Keratinocyte (primary cell): ENCODE measurements at regions not wholly inside any gene's neighbourhood (a gene's known extent, or its start where the extent isn't known, plus 50 kb on each side); places are given as distances from the start of the nearest gene placed in this dataset.
"Not testable (repeated sequence)": the region's sequence is repeated elsewhere in the genome, so short reads cannot be mapped to it uniquely, and the experiment has no call there.

Experiments
- DNase-seq: peaks from one replicate; pipeline ENCODE4 v3.0.0-alpha.2; 2011; ENCODE audit warnings: low read depth, missing footprints, low spot score
- FAIRE-seq: peaks from 2 replicates; lab custom pipeline; 2011; peaks lifted over from hg19 to GRCh38; lab: Jason Lieb, UNC
- H2AFZ ChIP-seq: 2 replicates; pipeline ENCODE4 v1.6.0; 2012; ENCODE audit warnings: low read length, control low read depth, inconsistent platforms; ENCODE audit not compliant: control insufficient read depth
- H3K27ac ChIP-seq: 2 replicates; pipeline ENCODE4 v1.5.1; 2011; ENCODE audit warnings: low read length; ENCODE audit not compliant: control insufficient read depth, insufficient read depth
- H3K27me3 ChIP-seq: 3 replicates; pipeline ENCODE4 v1.6.0; 2011; ENCODE audit warnings: low read length; ENCODE audit not compliant: control insufficient read depth, insufficient read depth; ENCODE audit errors: extremely low read depth
- H3K36me3 ChIP-seq, 2 experiments: 2 replicates in 1 of 2; 3 replicates in 1 of 2; pipeline ENCODE4 v1.5.1; 2011; ENCODE audit warnings: low read length in 2 of 2, mild to moderate bottlenecking in 1 of 2; ENCODE audit not compliant: control insufficient read depth in 2 of 2, insufficient read depth in 2 of 2; ENCODE audit errors: extremely low read depth in 1 of 2
- H3K4me1 ChIP-seq: 3 replicates; pipeline ENCODE4 v1.5.1; 2011; ENCODE audit warnings: low read length; ENCODE audit not compliant: control insufficient read depth, insufficient read depth; ENCODE audit errors: extremely low read depth
- H3K4me2 ChIP-seq: 3 replicates; pipeline ENCODE4 v1.6.0; 2011; ENCODE audit warnings: low read depth, low read length; ENCODE audit not compliant: control insufficient read depth, insufficient read depth; ENCODE audit errors: extremely low read depth
- H3K4me3 ChIP-seq, 3 experiments: fragments of 200-600 bp in 1 of 3; sonication (generic) in 1 of 3; 2 replicates in 2 of 3; 3 replicates in 1 of 3; pipeline ENCODE4 v1.5.1; 2011 to 2016; ENCODE audit warnings: low read length in 3 of 3, mild to moderate bottlenecking in 3 of 3, control low read depth in 2 of 3, inconsistent platforms in 1 of 3, low read depth in 1 of 3, mixed read lengths in 1 of 3, mixed run types in 1 of 3, moderate library complexity in 1 of 3; ENCODE audit not compliant: control insufficient read depth in 2 of 3, insufficient read depth in 2 of 3; ENCODE audit errors: extremely low read depth in 1 of 3
- H3K79me2 ChIP-seq: 2 replicates; pipeline ENCODE4 v1.6.0; 2012; ENCODE audit warnings: low read length; ENCODE audit not compliant: control insufficient read depth, insufficient read depth
- H3K9ac ChIP-seq: 3 replicates; pipeline ENCODE4 v1.6.0; 2011; ENCODE audit warnings: low read length; ENCODE audit not compliant: control insufficient read depth, insufficient read depth; ENCODE audit errors: extremely low read depth
- H3K9me1 ChIP-seq: 3 replicates; pipeline ENCODE4 v1.6.0; 2011; ENCODE audit warnings: low read length; ENCODE audit not compliant: control insufficient read depth, insufficient read depth; ENCODE audit errors: extremely low read depth
- H3K9me3 ChIP-seq: 2 replicates; pipeline ENCODE4 v1.5.1; 2012; ENCODE audit warnings: low read depth, low read length; ENCODE audit not compliant: control insufficient read depth
- H4K20me1 ChIP-seq: 3 replicates; pipeline ENCODE4 v1.6.0; 2011; ENCODE audit warnings: low read length; ENCODE audit not compliant: control insufficient read depth, insufficient read depth; ENCODE audit errors: extremely low read depth
- CTCF ChIP-seq, 3 experiments: IDR thresholded peaks in 1 of 3; conservative IDR thresholded peaks in 1 of 3; optimal IDR thresholded peaks in 1 of 3; 2 replicates in 2 of 3; 3 replicates in 1 of 3; pipeline versions ENCODE3 to v1.5.1; 2011; ENCODE audit warnings: low read length in 3 of 3, mild to moderate bottlenecking in 3 of 3, moderate library complexity in 2 of 3, control low read depth in 1 of 3, inconsistent platforms in 1 of 3; ENCODE audit not compliant: insufficient read depth in 2 of 3; ENCODE audit errors: extremely low read depth in 1 of 3
- EZH2 ChIP-seq: IDR thresholded peaks from one replicate; pipeline ENCODE4 v1.6.1; 2012; ENCODE audit warnings: inconsistent platforms, mild to moderate bottlenecking, low read length, moderate library complexity
- dilution Hi-C: fragments of 300-500 bp; cut with MboI; formaldehyde crosslinking; loops from one replicate; pipeline ENCODE4 v1.7.0; 2020; ENCODE audit warnings: low sequenced_read_pairs; ENCODE audit not compliant: extremely low pct_ligation_motif_present

GRCh38 chr2:67130531-67131256 lies 266.4 kb upstream of the ETAA1 start:
- DNase-seq (no peak), FAIRE-seq (no peak)
- no peaks in the 10 kb centered on the region for H3K79me2 ChIP-seq
- dilution Hi-C loops, result no loop called here
- no peaks in the 10 kb centered on the region for H3K36me3 ChIP-seq
- H3K9me3 ChIP-seq, result no peaks in the 10 kb centered on the region
- no peak overlapping the region for H2AFZ ChIP-seq
- no peaks in the 10 kb centered on the region for H3K27me3 ChIP-seq
- no peak overlapping the region for H3K4me3 ChIP-seq
- H3K4me1 ChIP-seq, result no peaks in the 10 kb centered on the region
- no peak overlapping the region for H3K9ac ChIP-seq
- TF ChIP-seq EZH2 (no peak), CTCF (optimal IDR thresholded peaks at IDR 0.05 in 1 of 3, IDR thresholded peaks at IDR 0.05 in 1 of 3, conservative IDR thresholded peaks at IDR 0.05 in 1 of 3; ENCODE audit: extremely low read depth in 1 of 3, insufficient read depth in 2 of 3, low read length in 3 of 3) (no peak)
- H3K27ac ChIP-seq, result no peak overlapping the region
- H4K20me1 ChIP-seq, result no peaks in the 10 kb centered on the region
- H3K4me2 ChIP-seq, result no peak overlapping the region
- H3K9me1 ChIP-seq, result no peaks in the 10 kb centered on the region

- no peaks in the 10 kb centered on the region for H3K27me3 ChIP-seq
- TF ChIP-seq EZH2 (no peak), CTCF (optimal IDR thresholded peaks at IDR 0.05 in 1 of 3, IDR thresholded peaks at IDR 0.05 in 1 of 3, conservative IDR thresholded peaks at IDR 0.05 in 1 of 3; ENCODE audit: extremely low read depth in 1 of 3, insufficient read depth in 2 of 3, low read length in 3 of 3) (no peak)
- H3K4me1 ChIP-seq, result no peaks in the 10 kb centered on the region
- no peak for DNase-seq
- no peak overlapping the region for H2AFZ ChIP-seq
- no peaks in the 10 kb centered on the region for H4K20me1 ChIP-seq
- no peak overlapping the region for H3K9ac ChIP-seq
- FAIRE-seq, result no peak
- H3K9me1 ChIP-seq, result no peaks in the 10 kb centered on the region
- H3K36me3 ChIP-seq, result no peaks in the 10 kb centered on the region
- H3K27ac ChIP-seq, result no peak overlapping the region
- H3K4me2 ChIP-seq, result no peak overlapping the region
- H3K9me3 ChIP-seq, result no peaks in the 10 kb centered on the region
- no peak overlapping the region for H3K4me3 ChIP-seq
- dilution Hi-C loops, result no loop called here
- H3K79me2 ChIP-seq, result no peaks in the 10 kb centered on the region
These were observed 265.9 kb upstream of the ETAA1 start for GRCh38 chr2:67131257-67131609.

GRCh38 chr2:67132441-67132940 lies 264.6 kb upstream of the ETAA1 start:
- H3K4me3 ChIP-seq, H3K9me3 ChIP-seq, H3K36me3 ChIP-seq, FAIRE-seq, H3K4me1 ChIP-seq, H3K9me1 ChIP-seq, H2AFZ ChIP-seq, dilution Hi-C loops, H3K79me2 ChIP-seq, H3K27me3 ChIP-seq, DNase-seq, H3K4me2 ChIP-seq, H4K20me1 ChIP-seq, H3K9ac ChIP-seq, H3K27ac ChIP-seq: not testable (repeated sequence)
